ENCODE measurements at regions not wholly inside any gene's neighbourhood (a gene's known extent, or its start where the extent isn't known, plus 50 kb on each side); places are given as distances from the start of the nearest gene placed in this dataset.

DNA sequence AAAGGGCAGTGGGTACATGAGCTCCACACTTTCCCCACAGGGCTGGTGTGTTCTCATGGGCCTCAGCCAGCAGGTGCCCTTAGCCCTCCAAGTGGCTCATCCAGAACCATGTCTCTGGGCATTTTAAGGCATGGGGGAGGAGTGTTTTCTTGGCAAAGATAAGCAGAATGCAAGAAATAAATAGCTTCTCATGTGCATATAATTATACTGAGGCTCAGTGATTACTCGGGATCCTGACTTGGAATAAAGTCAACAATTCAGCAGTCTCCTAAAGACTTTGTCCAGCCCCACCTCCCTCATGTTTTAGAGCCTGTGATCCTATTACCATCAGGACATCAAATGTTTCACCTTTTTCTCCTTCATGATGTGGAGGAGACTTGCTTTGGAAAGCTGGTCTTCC is 92.7 kb upstream of the COG2 start:
- DNase-seq (ENCODE audit: low read depth), result no peak
- TF ChIP-seq, protein P1, sequence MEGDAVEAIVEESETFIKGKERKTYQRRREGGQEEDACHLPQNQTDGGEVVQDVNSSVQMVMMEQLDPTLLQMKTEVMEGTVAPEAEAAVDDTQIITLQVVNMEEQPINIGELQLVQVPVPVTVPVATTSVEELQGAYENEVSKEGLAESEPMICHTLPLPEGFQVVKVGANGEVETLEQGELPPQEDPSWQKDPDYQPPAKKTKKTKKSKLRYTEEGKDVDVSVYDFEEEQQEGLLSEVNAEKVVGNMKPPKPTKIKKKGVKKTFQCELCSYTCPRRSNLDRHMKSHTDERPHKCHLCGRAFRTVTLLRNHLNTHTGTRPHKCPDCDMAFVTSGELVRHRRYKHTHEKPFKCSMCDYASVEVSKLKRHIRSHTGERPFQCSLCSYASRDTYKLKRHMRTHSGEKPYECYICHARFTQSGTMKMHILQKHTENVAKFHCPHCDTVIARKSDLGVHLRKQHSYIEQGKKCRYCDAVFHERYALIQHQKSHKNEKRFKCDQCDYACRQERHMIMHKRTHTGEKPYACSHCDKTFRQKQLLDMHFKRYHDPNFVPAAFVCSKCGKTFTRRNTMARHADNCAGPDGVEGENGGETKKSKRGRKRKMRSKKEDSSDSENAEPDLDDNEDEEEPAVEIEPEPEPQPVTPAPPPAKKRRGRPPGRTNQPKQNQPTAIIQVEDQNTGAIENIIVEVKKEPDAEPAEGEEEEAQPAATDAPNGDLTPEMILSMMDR (IDR thresholded peaks at IDR 0.05; ENCODE audit: control insufficient read depth, insufficient read depth, low read depth, low read length, missing control alignments), result no peak
- H3K4me3 ChIP-seq (ENCODE audit: control insufficient read depth, low read depth, low read length), result no peak overlapping the region

DNA sequence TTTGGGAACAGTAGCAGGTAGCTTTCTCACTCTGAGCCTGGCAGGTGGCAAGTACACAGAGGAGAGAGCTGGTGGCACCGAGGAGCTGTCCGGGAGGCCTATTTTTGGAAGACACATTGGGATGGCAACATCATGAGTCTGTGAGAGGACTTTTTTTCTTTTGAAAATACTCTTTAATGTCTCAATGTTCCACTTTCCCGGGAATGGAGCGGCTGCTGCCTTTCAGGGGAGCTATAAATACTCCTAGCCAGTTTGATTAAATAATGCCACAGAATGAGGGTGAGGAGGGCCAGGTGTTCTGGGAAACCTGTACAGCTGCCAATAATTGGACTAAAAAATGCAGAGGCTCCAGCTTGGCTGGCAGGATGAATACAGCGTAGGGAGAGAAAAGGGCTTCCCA is 93.3 kb upstream of the COG2 start:
- H3K4me3 ChIP-seq (ENCODE audit: control insufficient read depth, low read depth, low read length), result no peak overlapping the region
- DNase-seq (ENCODE audit: low read depth), result no peak
- TF ChIP-seq, protein P1 (IDR thresholded peaks at IDR 0.05; ENCODE audit: control insufficient read depth, insufficient read depth, low read depth, low read length, missing control alignments), result no peak

DNA sequence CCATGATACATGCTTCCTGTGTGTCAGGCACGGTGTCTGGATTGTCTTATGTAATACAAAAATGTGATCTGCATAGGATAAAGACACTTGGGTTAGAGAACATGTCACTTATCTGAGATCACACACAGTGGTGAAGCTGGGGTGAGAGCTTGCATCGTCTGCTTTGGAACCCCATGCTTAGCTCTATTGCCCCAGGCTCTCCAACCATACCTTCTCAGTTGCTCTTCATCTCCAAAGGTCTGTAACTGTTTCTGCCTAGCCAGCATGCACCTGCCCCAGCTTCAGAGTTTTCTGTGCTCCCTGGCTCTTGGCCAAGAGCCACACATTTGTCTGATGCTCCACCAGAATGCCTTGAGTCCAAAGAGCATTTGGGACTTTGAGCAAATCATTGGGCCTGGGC is 93.9 kb upstream of the COG2 start:
- TF ChIP-seq, protein P1 (IDR thresholded peaks at IDR 0.05; ENCODE audit: control insufficient read depth, insufficient read depth, low read depth, low read length, missing control alignments), result no peak
- DNase-seq (ENCODE audit: low read depth), result no peak

DNA sequence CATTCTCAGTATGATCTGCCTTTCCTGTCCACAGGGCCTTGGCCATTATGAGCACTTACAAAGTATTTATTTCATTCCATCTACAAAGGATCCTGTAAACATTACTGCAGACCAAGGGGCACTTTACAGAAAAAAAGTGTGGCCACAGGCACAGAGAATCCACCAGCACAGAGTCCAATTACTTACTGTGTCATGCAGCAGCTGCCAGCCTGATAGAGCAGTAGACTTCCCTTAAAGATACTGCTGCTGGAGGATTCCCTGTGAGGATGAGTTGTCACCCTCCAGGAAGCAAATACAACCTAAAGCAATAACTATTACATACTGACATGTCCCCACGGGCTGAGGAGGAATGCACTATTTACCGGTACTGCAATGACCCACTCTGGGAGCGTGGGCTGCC is 97.1 kb upstream of the COG2 start:
- TF ChIP-seq, protein P1 (IDR thresholded peaks at IDR 0.05; ENCODE audit: control insufficient read depth, insufficient read depth, low read depth, low read length, missing control alignments), result no peak
- no peak for DNase-seq (ENCODE audit: low read depth)
- no peak overlapping the region for H3K4me3 ChIP-seq (ENCODE audit: control insufficient read depth, low read depth, low read length)

More for the DNA sequence above, 93.9 kb upstream of the COG2 start:
- no peak overlapping the region for H3K4me3 ChIP-seq (ENCODE audit: control insufficient read depth, low read depth, low read length)

DNA sequence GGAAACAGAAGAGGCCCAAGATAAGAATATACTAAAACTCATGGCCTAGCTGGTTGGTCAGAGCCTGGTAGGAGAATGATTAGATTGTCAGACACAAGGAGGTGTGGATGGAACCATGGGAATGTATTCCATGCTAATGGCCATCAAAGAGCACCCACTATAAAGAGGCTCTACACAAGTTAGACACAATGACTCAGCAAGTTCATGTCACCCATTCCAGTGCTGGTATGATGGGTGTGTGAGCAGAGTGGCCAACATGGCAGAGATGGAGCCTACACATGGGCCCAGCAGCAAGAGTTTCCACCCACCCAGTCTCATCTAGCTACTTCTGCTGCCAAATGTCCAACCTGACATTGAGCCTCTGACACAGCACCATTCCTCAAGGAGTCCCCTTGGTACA is 97.5 kb upstream of the COG2 start:
- TF ChIP-seq, protein P1 (IDR thresholded peaks at IDR 0.05; ENCODE audit: control insufficient read depth, insufficient read depth, low read depth, low read length, missing control alignments), result no peak
- H3K4me3 ChIP-seq (ENCODE audit: control insufficient read depth, low read depth, low read length), result no peak overlapping the region
- DNase-seq (ENCODE audit: low read depth), result no peak

DNA sequence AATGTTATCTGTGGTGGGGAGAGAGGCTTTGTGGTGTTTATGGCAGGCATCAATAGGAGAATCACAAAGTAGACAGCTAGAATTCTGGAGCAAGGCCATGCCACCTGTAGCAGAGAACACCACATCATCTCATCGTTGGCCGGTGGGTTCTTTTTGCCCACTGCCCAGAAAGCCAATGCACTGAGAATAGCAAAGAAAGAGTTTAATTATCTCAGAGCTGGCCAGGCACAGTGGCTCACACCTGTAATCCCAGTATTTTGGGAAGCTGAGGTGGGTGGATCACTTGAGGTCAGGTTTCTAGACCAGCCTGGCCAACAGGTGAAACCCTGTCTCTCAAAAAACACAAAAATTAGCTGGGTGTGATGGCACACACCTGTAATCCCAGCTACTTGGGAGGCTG is 99.2 kb upstream of the COG2 start:
- no peak for DNase-seq (ENCODE audit: low read depth)
- H3K4me3 ChIP-seq (ENCODE audit: control insufficient read depth, low read depth, low read length), result no peak overlapping the region
- TF ChIP-seq, protein P1 (IDR thresholded peaks at IDR 0.05; ENCODE audit: control insufficient read depth, insufficient read depth, low read depth, low read length, missing control alignments), result no peak

DNA sequence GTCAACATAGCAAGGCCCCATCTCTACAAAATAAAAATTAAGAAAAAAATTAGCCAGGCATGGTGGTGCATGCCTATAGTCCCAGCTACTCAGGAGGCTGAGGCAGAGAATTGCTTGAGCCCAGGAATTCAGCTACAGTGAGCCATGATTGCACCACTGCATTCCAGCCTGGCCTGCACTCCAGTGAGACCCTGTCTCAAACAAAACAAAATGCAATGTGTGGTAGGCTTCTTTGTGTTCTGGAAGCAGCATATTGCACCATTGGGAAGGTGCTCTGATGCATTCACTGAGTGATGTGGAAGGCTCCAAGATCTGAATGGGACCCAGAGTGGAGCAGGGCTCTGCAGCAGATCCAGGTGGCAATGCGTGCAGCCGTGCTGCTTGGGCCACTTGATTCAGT is 99.6 kb upstream of the COG2 start:
- TF ChIP-seq, protein P1 (IDR thresholded peaks at IDR 0.05; ENCODE audit: control insufficient read depth, insufficient read depth, low read depth, low read length, missing control alignments), result no peak
- H3K4me3 ChIP-seq (ENCODE audit: control insufficient read depth, low read depth, low read length), result no peak overlapping the region
- no peak for DNase-seq (ENCODE audit: low read depth)
